ENCODE measurements at regions not wholly inside any gene's neighbourhood (a gene's known extent, or its start where the extent isn't known, plus 50 kb on each side); places are given as distances from the start of the nearest gene placed in this dataset.

- Mint-ChIP-seq H3K4me3 (no peak overlapping the region), H3K9me3 (peaks cover 11% of the 10 kb centered on the region), H3K27me3 (ENCODE audit: insufficient read depth, low read depth) (peaks cover 4% of the 10 kb centered on the region), H3K27ac (no peak overlapping the region), H3K36me3 (no peaks in the 10 kb centered on the region), H3K4me1 (no peaks in the 10 kb centered on the region)
- Histone ChIP-seq H3K36me3 (no peaks in the 10 kb centered on the region), H3K4me2 (no peak overlapping the region), H3K79me2 (ENCODE audit: low read depth) (no peaks in the 10 kb centered on the region), H3K9ac (no peak overlapping the region), H3K27me3 (no peaks in the 10 kb centered on the region), H4K20me1 (ENCODE audit: low read depth) (no peaks in the 10 kb centered on the region), H3K4me3 (no peak overlapping the region), H2AFZ (replicated peaks) (no peak overlapping the region), H3K4me1 (no peaks in the 10 kb centered on the region), H3K9me3 (ENCODE audit: low read depth) (no peaks in the 10 kb centered on the region), H3K27ac (no peak overlapping the region), H3F3A (ENCODE audit: low read depth) (no peaks in the 10 kb centered on the region)
- no peak for DNase-seq (ENCODE audit: low spot score)
- TF ChIP-seq CTCF (IDR thresholded peaks at IDR 0.05) (no peak), EZH2phosphoT487 (IDR thresholded peaks at IDR 0.05) (no peak), EZH2 (IDR thresholded peaks at IDR 0.05) (no peak)
Measured at GRCh38 chr7:54831046-54831643, 72.1 kb upstream of the SEC61G start.

DNA sequence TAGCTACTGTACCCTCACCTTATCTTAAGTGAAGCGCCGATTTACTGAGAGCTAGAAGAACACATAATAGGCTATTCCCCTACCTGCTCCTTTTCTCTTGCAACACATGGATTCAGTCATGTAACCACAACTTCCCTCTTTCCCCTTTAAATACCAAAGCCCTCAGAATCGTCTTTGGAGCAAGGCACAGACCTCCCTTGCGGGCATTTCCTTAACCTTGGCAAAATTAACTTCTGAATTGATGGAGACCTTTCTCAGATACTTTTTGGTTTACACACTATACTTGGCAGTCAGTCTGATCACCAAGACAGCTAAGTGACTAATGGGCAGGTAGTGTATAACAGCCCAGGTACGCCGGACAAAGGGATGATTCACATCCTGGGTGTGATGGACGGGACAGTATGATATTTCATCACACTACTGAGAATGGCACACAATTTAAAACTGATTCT lies 72.7 kb upstream of the SEC61G start:
- Histone ChIP-seq H3K27me3 (no peaks in the 10 kb centered on the region), H3K4me2 (no peak overlapping the region), H3K9ac (no peak overlapping the region), H3K79me2 (ENCODE audit: low read depth) (no peaks in the 10 kb centered on the region), H3K4me3 (no peak overlapping the region), H2AFZ (replicated peaks) (no peak overlapping the region), H3K4me1 (no peaks in the 10 kb centered on the region), H3K27ac (no peak overlapping the region), H3K9me3 (ENCODE audit: low read depth) (no peaks in the 10 kb centered on the region), H3K36me3 (no peaks in the 10 kb centered on the region), H3F3A (ENCODE audit: low read depth) (no peaks in the 10 kb centered on the region), H4K20me1 (ENCODE audit: low read depth) (no peaks in the 10 kb centered on the region)
- Mint-ChIP-seq H3K27me3 (ENCODE audit: insufficient read depth, low read depth) (peaks cover 4% of the 10 kb centered on the region), H3K36me3 (no peaks in the 10 kb centered on the region), H3K4me1 (no peaks in the 10 kb centered on the region), H3K4me3 (no peak overlapping the region), H3K27ac (no peak overlapping the region), H3K9me3 (peaks cover 11% of the 10 kb centered on the region)
- TF ChIP-seq EZH2 (IDR thresholded peaks at IDR 0.05) (no peak), EZH2phosphoT487 (IDR thresholded peaks at IDR 0.05) (no peak), CTCF (IDR thresholded peaks at IDR 0.05) (no peak)
- no peak for DNase-seq (ENCODE audit: low spot score)

GRCh38 chr7:54833001-54833467 lies 74.0 kb upstream of the SEC61G start:
- Histone ChIP-seq H3K9me3 (ENCODE audit: low read depth) (no peaks in the 10 kb centered on the region), H2AFZ (replicated peaks) (peak overlapping the region; percentile 30), H3K27ac (no peak overlapping the region), H4K20me1 (ENCODE audit: low read depth) (no peaks in the 10 kb centered on the region), H3K4me3 (no peak overlapping the region), H3K79me2 (ENCODE audit: low read depth) (no peaks in the 10 kb centered on the region), H3K4me1 (no peaks in the 10 kb centered on the region), H3K9ac (no peak overlapping the region), H3K36me3 (no peaks in the 10 kb centered on the region), H3K27me3 (no peaks in the 10 kb centered on the region), H3K4me2 (no peak overlapping the region), H3F3A (ENCODE audit: low read depth) (no peaks in the 10 kb centered on the region)
- Mint-ChIP-seq H3K36me3 (no peaks in the 10 kb centered on the region), H3K27ac (no peak overlapping the region), H3K27me3 (ENCODE audit: insufficient read depth, low read depth) (peaks cover 4% of the 10 kb centered on the region), H3K4me3 (no peak overlapping the region), H3K9me3 (peaks cover 11% of the 10 kb centered on the region), H3K4me1 (no peaks in the 10 kb centered on the region)
- DNase-seq (ENCODE audit: low spot score) = peak; percentile 30
- TF ChIP-seq CTCF (IDR thresholded peaks at IDR 0.05) = no peak
- TF ChIP-seq EZH2 (IDR thresholded peaks at IDR 0.05) = no peak
- no peak for TF ChIP-seq EZH2phosphoT487 (IDR thresholded peaks at IDR 0.05)

All from neural progenitor cell (in vitro differentiated cells).